GM12892 (cell line): ENCODE measurements at regions not wholly inside any gene's neighbourhood (a gene's known extent, or its start where the extent isn't known, plus 50 kb on each side); places are given as distances from the start of the nearest gene placed in this dataset.

Experiments used
- DNase-seq: peaks from one replicate; pipeline ENCODE4 v3.0.0; 2011; ENCODE audit not compliant: insufficient read length
- FAIRE-seq: peaks from 2 replicates; lab custom pipeline; 2011; peaks lifted over from hg19 to GRCh38; lab: Jason Lieb, UNC
- POLR2A ChIP-seq: IDR thresholded peaks from 2 replicates; pipeline ENCODE4 v1.6.1; 2011; ENCODE audit warnings: low read depth, low read length, control low read depth
- POLR2AphosphoS5 ChIP-seq: IDR thresholded peaks from 2 replicates; pipeline ENCODE4 v1.6.1; 2011; ENCODE audit warnings: low read depth, low read length, control low read depth
- TAF1 ChIP-seq: IDR thresholded peaks from 2 replicates; pipeline ENCODE4 v1.6.1; 2011; ENCODE audit warnings: low read depth, mild to moderate bottlenecking, control low read depth, low read length, borderline replicate concordance

GRCh38 chr10:81042647-81043046 lies 504.9 kb downstream of the SH2D4B start:
- FAIRE-seq (no peak), DNase-seq (no peak)
- TF ChIP-seq TAF1 (no peak), POLR2AphosphoS5 (no peak), POLR2A (no peak)

- TF ChIP-seq TAF1: no peak
- no peak for TF ChIP-seq POLR2AphosphoS5
- DNase-seq: no peak
- no peak for FAIRE-seq
Observed at GRCh38 chr10:81065474-81065873, 527.8 kb downstream of the SH2D4B start.

- DNase-seq (no peak), FAIRE-seq (no peak)
- TF ChIP-seq POLR2A (no peak), POLR2AphosphoS5 (no peak), TAF1 (no peak)
Observed at GRCh38 chr10:81068460-81068859, 530.8 kb downstream of the SH2D4B start.

- FAIRE-seq: no peak
- DNase-seq: no peak
Observed at GRCh38 chr10:81071087-81071796, 533.5 kb downstream of the SH2D4B start.

GRCh38 chr10:81073155-81073554 lies 535.5 kb downstream of the SH2D4B start:
- TF ChIP-seq POLR2A: no peak
- no peak for TF ChIP-seq POLR2AphosphoS5
- TF ChIP-seq TAF1: no peak
- DNase-seq: no peak
- no peak for FAIRE-seq

More at GRCh38 chr10:81071087-81071796, 533.5 kb downstream of the SH2D4B start:
- TF ChIP-seq POLR2A (no peak), TAF1 (no peak), POLR2AphosphoS5 (no peak)

GRCh38 chr10:81081887-81082620 lies 544.4 kb downstream of the SH2D4B start:
- TF ChIP-seq POLR2A (no peak), TAF1 (no peak), POLR2AphosphoS5 (no peak)
- no peak for DNase-seq
- FAIRE-seq: no peak

GRCh38 chr10:81082621-81083376 lies 545.1 kb downstream of the SH2D4B start:
- no peak for DNase-seq
- no peak for FAIRE-seq
- TF ChIP-seq POLR2AphosphoS5 (no peak), POLR2A (no peak), TAF1 (no peak)

GRCh38 chr10:81093056-81093455 lies 555.4 kb downstream of the SH2D4B start:
- DNase-seq: no peak
- no peak for TF ChIP-seq POLR2A
- FAIRE-seq: no peak

DNA sequence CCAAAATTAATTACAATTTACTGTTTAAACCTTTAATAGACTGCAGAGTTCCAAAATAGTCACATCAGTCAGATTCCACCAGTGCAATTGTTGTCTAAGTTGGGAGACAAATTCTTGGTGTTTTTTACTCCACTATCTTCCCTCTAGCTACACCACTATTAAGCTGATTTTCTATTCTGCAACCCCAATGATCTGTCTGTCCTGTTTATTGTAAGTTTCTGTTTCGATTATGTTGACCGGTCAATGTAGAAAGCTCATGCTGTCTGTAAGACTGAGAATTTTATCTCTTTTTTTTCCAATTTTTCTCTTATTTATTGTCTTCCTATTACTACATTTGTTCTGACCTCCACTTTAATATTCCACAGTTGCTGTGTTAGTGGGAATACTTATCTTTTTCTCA lies 557.5 kb downstream of the SH2D4B start:
- TF ChIP-seq POLR2AphosphoS5 (no peak), POLR2A (no peak), TAF1 (no peak)
- DNase-seq: no peak
- FAIRE-seq: no peak

GRCh38 chr10:81096558-81096957 lies 558.9 kb downstream of the SH2D4B start:
- no peak for TF ChIP-seq POLR2AphosphoS5
- TF ChIP-seq TAF1: no peak
- no peak for TF ChIP-seq POLR2A
- FAIRE-seq (no peak), DNase-seq (no peak)

GRCh38 chr10:81101062-81101461 lies 563.4 kb downstream of the SH2D4B start:
- DNase-seq: no peak
- FAIRE-seq: no peak
- TF ChIP-seq POLR2AphosphoS5: no peak

DNA sequence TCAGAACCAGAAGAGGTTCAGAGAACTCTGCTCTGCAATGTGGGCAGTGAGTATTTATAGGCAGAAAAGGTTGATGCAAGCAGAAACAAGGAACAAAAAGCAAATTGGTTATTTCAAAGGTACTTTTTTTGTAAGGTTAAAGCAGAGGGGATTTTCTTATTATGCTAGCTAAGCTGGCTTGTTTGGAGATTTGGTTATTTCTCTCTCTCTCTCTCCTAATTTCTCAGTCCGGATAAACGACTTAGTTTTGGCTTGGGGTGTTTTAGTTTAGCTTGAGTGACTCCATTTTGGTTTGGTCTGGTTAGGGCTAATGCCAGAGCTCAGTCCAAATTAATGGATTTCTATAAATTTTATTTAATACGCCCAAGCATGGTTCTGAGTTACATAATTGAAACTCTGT lies 566.8 kb downstream of the SH2D4B start:
- no peak for TF ChIP-seq POLR2AphosphoS5
- DNase-seq (no peak), FAIRE-seq (peak; percentile 70)
